ENCODE measurements at regions not wholly inside any gene's neighbourhood (a gene's known extent, or its start where the extent isn't known, plus 50 kb on each side); places are given as distances from the start of the nearest gene placed in this dataset.

DNA sequence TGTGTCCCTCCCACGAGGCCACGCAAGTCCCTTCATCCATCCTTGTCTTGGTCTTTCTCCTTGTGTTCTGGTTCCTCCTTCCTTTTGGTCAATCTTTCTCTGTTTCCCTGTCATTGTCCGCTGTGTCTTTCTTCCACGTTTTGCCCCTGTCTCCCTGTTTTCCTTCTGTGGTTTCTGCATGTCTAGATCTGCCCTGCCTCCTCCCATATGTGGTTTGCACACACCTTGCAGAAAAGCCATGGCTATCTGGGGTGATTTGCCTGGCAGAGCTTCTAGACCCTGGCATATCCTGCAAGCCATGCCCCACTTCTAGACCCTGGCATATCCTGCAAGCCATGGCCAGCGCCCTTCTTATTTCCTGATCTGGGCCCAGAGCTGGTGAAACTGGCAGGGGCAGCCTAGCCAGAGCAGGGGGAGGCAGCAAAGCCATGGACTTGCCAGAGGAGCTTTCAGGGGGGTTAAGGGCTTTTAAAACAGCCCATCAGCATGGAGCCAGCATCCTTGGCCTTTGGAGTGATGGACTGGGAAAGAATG lies 131.6 kb upstream of the NECTIN1 start:
- H2BK5ac ChIP-seq (ENCODE audit: low read depth, low read length, poor library complexity, severe bottlenecking) = no peak overlapping the region
- ATAC-seq (ENCODE audit: low read depth) (no peak), DNase-seq (no peak)
- no peak overlapping the region for H3K14ac ChIP-seq (replicated peaks; ENCODE audit: low read depth, low read length)
- BruUV-seq (replicated peaks) = no TSS peak
- intact Hi-C loops (cut with micrococcal nuclease) (no loop called here), in situ Hi-C loops (cut with MboI; ENCODE audit: low sequenced_read_pairs) (no loop called here), dilution Hi-C loops (cut with HindIII; ENCODE audit: low sequenced_read_pairs, unreplicated experiment) (no loop called here)
- no peak overlapping the region for H2BK120ac ChIP-seq (ENCODE audit: low read depth, low read length)
- H3K27me3 ChIP-seq (ENCODE audit: control insufficient read depth, insufficient read depth, low read length) = peaks cover 39% of the 10 kb centered on the region; the same call in 1 of the 2 replicates
- ChIA-PET CTCF (no interaction called here), POLR2A (ENCODE audit: unreplicated experiment) (no interaction called here)
- H2BK20ac ChIP-seq (ENCODE audit: low read depth, low read length) = no peak overlapping the region
- H4K91ac ChIP-seq (ENCODE audit: insufficient read depth, low read depth, low read length) = no peak overlapping the region
- H3K9ac ChIP-seq (ENCODE audit: low read depth, low read length) = no peak overlapping the region
- no peak overlapping the region for H3K23ac ChIP-seq (ENCODE audit: low read depth, low read length)
- 67% methylated on average over 3 of the region's 5 CpGs; no CpG with 5 or more reads in 1 of the 2 experiments for WGBS, 2 experiments (ENCODE audit: extremely low coverage in 2 of 2, insufficient read length in 1 of 2)
- H2AK9ac ChIP-seq (replicated peaks; ENCODE audit: low read depth, low read length, poor library complexity) = no peak overlapping the region
- no peak overlapping the region for H3K4ac ChIP-seq (ENCODE audit: low read depth, low read length)
- H4K8ac ChIP-seq (ENCODE audit: low read depth in 2 of 2, low read length in 2 of 2) = no peak overlapping the region
- no peak overlapping the region for H3K56ac ChIP-seq (ENCODE audit: extremely low read depth, insufficient read depth, low read length)
- TF ChIP-seq CEBPB (IDR thresholded peaks at IDR 0.05; ENCODE audit: low read depth, low read length) (no peak), MXI1 (IDR thresholded peaks at IDR 0.05; ENCODE audit: borderline replicate concordance, low read depth, low read length) (no peak), MAZ (IDR thresholded peaks at IDR 0.05; ENCODE audit: borderline replicate concordance, low read depth, low read length) (no peak), POLR2A (IDR thresholded peaks at IDR 0.05; ENCODE audit: low read depth, low read length) (no peak), RCOR1 (IDR thresholded peaks at IDR 0.05; ENCODE audit: insufficient replicate concordance, low read length) (no peak), SMC3 (IDR thresholded peaks at IDR 0.05; ENCODE audit: low read depth, low read length) (no peak), NFE2L2 (IDR thresholded peaks at IDR 0.05; ENCODE audit: low read depth, low read length) (no peak), MAFK (IDR thresholded peaks at IDR 0.05; ENCODE audit: low read depth, low read length) (no peak), RFX5 (IDR thresholded peaks at IDR 0.05; ENCODE audit: low read depth, low read length) (no peak), CHD1 (IDR thresholded peaks at IDR 0.05; ENCODE audit: low read depth, low read length) (no peak), FOS (IDR thresholded peaks at IDR 0.05; ENCODE audit: low read depth, low read length) (no peak), BHLHE40 (IDR thresholded peaks at IDR 0.05; ENCODE audit: low read depth, low read length) (no peak), RAD21 (IDR thresholded peaks at IDR 0.05; ENCODE audit: low read length) (no peak)
- TF ChIP-seq, protein P1, sequence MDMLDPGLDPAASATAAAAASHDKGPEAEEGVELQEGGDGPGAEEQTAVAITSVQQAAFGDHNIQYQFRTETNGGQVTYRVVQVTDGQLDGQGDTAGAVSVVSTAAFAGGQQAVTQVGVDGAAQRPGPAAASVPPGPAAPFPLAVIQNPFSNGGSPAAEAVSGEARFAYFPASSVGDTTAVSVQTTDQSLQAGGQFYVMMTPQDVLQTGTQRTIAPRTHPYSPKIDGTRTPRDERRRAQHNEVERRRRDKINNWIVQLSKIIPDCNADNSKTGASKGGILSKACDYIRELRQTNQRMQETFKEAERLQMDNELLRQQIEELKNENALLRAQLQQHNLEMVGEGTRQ (IDR thresholded peaks at IDR 0.05; ENCODE audit: low read depth, low read length) = no peak
- TF ChIP-seq, protein P2, sequence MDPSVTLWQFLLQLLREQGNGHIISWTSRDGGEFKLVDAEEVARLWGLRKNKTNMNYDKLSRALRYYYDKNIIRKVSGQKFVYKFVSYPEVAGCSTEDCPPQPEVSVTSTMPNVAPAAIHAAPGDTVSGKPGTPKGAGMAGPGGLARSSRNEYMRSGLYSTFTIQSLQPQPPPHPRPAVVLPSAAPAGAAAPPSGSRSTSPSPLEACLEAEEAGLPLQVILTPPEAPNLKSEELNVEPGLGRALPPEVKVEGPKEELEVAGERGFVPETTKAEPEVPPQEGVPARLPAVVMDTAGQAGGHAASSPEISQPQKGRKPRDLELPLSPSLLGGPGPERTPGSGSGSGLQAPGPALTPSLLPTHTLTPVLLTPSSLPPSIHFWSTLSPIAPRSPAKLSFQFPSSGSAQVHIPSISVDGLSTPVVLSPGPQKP (IDR thresholded peaks at IDR 0.05; ENCODE audit: borderline replicate concordance, low read depth, low read length) = no peak
- TF ChIP-seq, protein P3, sequence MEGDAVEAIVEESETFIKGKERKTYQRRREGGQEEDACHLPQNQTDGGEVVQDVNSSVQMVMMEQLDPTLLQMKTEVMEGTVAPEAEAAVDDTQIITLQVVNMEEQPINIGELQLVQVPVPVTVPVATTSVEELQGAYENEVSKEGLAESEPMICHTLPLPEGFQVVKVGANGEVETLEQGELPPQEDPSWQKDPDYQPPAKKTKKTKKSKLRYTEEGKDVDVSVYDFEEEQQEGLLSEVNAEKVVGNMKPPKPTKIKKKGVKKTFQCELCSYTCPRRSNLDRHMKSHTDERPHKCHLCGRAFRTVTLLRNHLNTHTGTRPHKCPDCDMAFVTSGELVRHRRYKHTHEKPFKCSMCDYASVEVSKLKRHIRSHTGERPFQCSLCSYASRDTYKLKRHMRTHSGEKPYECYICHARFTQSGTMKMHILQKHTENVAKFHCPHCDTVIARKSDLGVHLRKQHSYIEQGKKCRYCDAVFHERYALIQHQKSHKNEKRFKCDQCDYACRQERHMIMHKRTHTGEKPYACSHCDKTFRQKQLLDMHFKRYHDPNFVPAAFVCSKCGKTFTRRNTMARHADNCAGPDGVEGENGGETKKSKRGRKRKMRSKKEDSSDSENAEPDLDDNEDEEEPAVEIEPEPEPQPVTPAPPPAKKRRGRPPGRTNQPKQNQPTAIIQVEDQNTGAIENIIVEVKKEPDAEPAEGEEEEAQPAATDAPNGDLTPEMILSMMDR (conservative IDR thresholded peaks at IDR 0.05; ENCODE audit: low read depth, low read length) = no peak
- no peak overlapping the region for H2AFZ ChIP-seq (replicated peaks; ENCODE audit: low read length, poor library complexity)
- no peak overlapping the region for H4K5ac ChIP-seq (ENCODE audit: low read depth, low read length)
- H3K79me1 ChIP-seq (ENCODE audit: low read depth in 1 of 2, low read length in 2 of 2) = no peaks in the 10 kb centered on the region
- H3K9me3 ChIP-seq (ENCODE audit: control insufficient read depth, insufficient read depth, low read length) = no peaks in the 10 kb centered on the region
- H3K36me3 ChIP-seq (ENCODE audit: control insufficient read depth, insufficient read depth, low read length) = no peaks in the 10 kb centered on the region
- no peaks in the 10 kb centered on the region for H3K9me1 ChIP-seq (ENCODE audit: insufficient read depth, low read length)
- H4K20me1 ChIP-seq (ENCODE audit: insufficient read depth, low read length) = no peaks in the 10 kb centered on the region
- H2AK5ac ChIP-seq (ENCODE audit: low read depth, low read length) = no peak overlapping the region
- H3K4me2 ChIP-seq (ENCODE audit: low read depth, low read length) = no peak overlapping the region
- no peaks in the 10 kb centered on the region for H3K4me1 ChIP-seq (ENCODE audit: control insufficient read depth, insufficient read depth, low read length)
- H3K27ac ChIP-seq (ENCODE audit: insufficient read depth, low read length) = no peak overlapping the region
- no peak overlapping the region for H3K4me3 ChIP-seq (ENCODE audit: insufficient read depth, low read depth, low read length)
- H3K18ac ChIP-seq (ENCODE audit: low read depth, low read length) = no peak overlapping the region
- no peak overlapping the region for H2BK15ac ChIP-seq (ENCODE audit: low read depth, low read length)

Data from IMR-90 (cell line).